ENCODE measurements at regions not wholly inside any gene's neighbourhood (a gene's known extent, or its start where the extent isn't known, plus 50 kb on each side); places are given as distances from the start of the nearest gene placed in this dataset.

- TF ChIP-seq POLR2A (IDR thresholded peaks at IDR 0.05; ENCODE audit: control extremely low read depth in 1 of 2, low read depth in 2 of 2, low read length in 2 of 2) (no peak), CTCF (IDR thresholded peaks at IDR 0.05; ENCODE audit: control extremely low read depth in 1 of 3, insufficient read depth in 1 of 3, low read depth in 1 of 3, low read length in 3 of 3) (no peak)
Measured at GRCh38 chr16:79469999-79470398, 130.5 kb downstream of the MAF start.

Data from H1 (cell line).